ENCODE measurements at regions not wholly inside any gene's neighbourhood (a gene's known extent, or its start where the extent isn't known, plus 50 kb on each side); places are given as distances from the start of the nearest gene placed in this dataset.

GRCh38 chr5:141762316-141762715, 80.3 kb upstream of the ARAP3 start:
- TF ChIP-seq CTCF (conservative IDR thresholded peaks at IDR 0.05 in 1 of 2, IDR thresholded peaks at IDR 0.05 in 1 of 2; ENCODE audit: extremely low read depth in 1 of 2, insufficient read depth in 1 of 2, low read depth in 1 of 2, low read length in 2 of 2) (no peak), EZH2 (IDR thresholded peaks at IDR 0.05; ENCODE audit: borderline replicate concordance, low read length) (no peak)

Measured in mammary epithelial cell (primary cell).